Keratinocyte (primary cell): ENCODE measurements at regions not wholly inside any gene's neighbourhood (a gene's known extent, or its start where the extent isn't known, plus 50 kb on each side); places are given as distances from the start of the nearest gene placed in this dataset.

ENCODE experiments used
- DNase-seq: peaks from one replicate; pipeline ENCODE4 v3.0.0-alpha.2; 2011; ENCODE audit warnings: low read depth, missing footprints, low spot score
- FAIRE-seq: peaks from 2 replicates; lab custom pipeline; 2011; peaks lifted over from hg19 to GRCh38; lab: Jason Lieb, UNC
- H2AFZ ChIP-seq: 2 replicates; pipeline ENCODE4 v1.6.0; 2012; ENCODE audit warnings: low read length, control low read depth, inconsistent platforms; ENCODE audit not compliant: control insufficient read depth
- H3K27ac ChIP-seq: 2 replicates; pipeline ENCODE4 v1.5.1; 2011; ENCODE audit warnings: low read length; ENCODE audit not compliant: control insufficient read depth, insufficient read depth
- H3K27me3 ChIP-seq: 3 replicates; pipeline ENCODE4 v1.6.0; 2011; ENCODE audit warnings: low read length; ENCODE audit not compliant: control insufficient read depth, insufficient read depth; ENCODE audit errors: extremely low read depth
- H3K36me3 ChIP-seq, 2 experiments: 2 replicates in 1 of 2; 3 replicates in 1 of 2; pipeline ENCODE4 v1.5.1; 2011; ENCODE audit warnings: low read length in 2 of 2, mild to moderate bottlenecking in 1 of 2; ENCODE audit not compliant: control insufficient read depth in 2 of 2, insufficient read depth in 2 of 2; ENCODE audit errors: extremely low read depth in 1 of 2
- H3K4me1 ChIP-seq: 3 replicates; pipeline ENCODE4 v1.5.1; 2011; ENCODE audit warnings: low read length; ENCODE audit not compliant: control insufficient read depth, insufficient read depth; ENCODE audit errors: extremely low read depth
- H3K4me2 ChIP-seq: 3 replicates; pipeline ENCODE4 v1.6.0; 2011; ENCODE audit warnings: low read depth, low read length; ENCODE audit not compliant: control insufficient read depth, insufficient read depth; ENCODE audit errors: extremely low read depth
- H3K4me3 ChIP-seq, 3 experiments: fragments of 200-600 bp in 1 of 3; sonication (generic) in 1 of 3; 2 replicates in 2 of 3; 3 replicates in 1 of 3; pipeline ENCODE4 v1.5.1; 2011 to 2016; ENCODE audit warnings: low read length in 3 of 3, mild to moderate bottlenecking in 3 of 3, control low read depth in 2 of 3, inconsistent platforms in 1 of 3, low read depth in 1 of 3, mixed read lengths in 1 of 3, mixed run types in 1 of 3, moderate library complexity in 1 of 3; ENCODE audit not compliant: control insufficient read depth in 2 of 3, insufficient read depth in 2 of 3; ENCODE audit errors: extremely low read depth in 1 of 3
- H3K79me2 ChIP-seq: 2 replicates; pipeline ENCODE4 v1.6.0; 2012; ENCODE audit warnings: low read length; ENCODE audit not compliant: control insufficient read depth, insufficient read depth
- H3K9ac ChIP-seq: 3 replicates; pipeline ENCODE4 v1.6.0; 2011; ENCODE audit warnings: low read length; ENCODE audit not compliant: control insufficient read depth, insufficient read depth; ENCODE audit errors: extremely low read depth
- H3K9me1 ChIP-seq: 3 replicates; pipeline ENCODE4 v1.6.0; 2011; ENCODE audit warnings: low read length; ENCODE audit not compliant: control insufficient read depth, insufficient read depth; ENCODE audit errors: extremely low read depth
- H3K9me3 ChIP-seq: 2 replicates; pipeline ENCODE4 v1.5.1; 2012; ENCODE audit warnings: low read depth, low read length; ENCODE audit not compliant: control insufficient read depth
- H4K20me1 ChIP-seq: 3 replicates; pipeline ENCODE4 v1.6.0; 2011; ENCODE audit warnings: low read length; ENCODE audit not compliant: control insufficient read depth, insufficient read depth; ENCODE audit errors: extremely low read depth
- CTCF ChIP-seq, 3 experiments: IDR thresholded peaks in 1 of 3; conservative IDR thresholded peaks in 1 of 3; optimal IDR thresholded peaks in 1 of 3; 2 replicates in 2 of 3; 3 replicates in 1 of 3; pipeline versions ENCODE3 to v1.5.1; 2011; ENCODE audit warnings: low read length in 3 of 3, mild to moderate bottlenecking in 3 of 3, moderate library complexity in 2 of 3, control low read depth in 1 of 3, inconsistent platforms in 1 of 3; ENCODE audit not compliant: insufficient read depth in 2 of 3; ENCODE audit errors: extremely low read depth in 1 of 3
- EZH2 ChIP-seq: IDR thresholded peaks from one replicate; pipeline ENCODE4 v1.6.1; 2012; ENCODE audit warnings: inconsistent platforms, mild to moderate bottlenecking, low read length, moderate library complexity
- dilution Hi-C: fragments of 300-500 bp; cut with MboI; formaldehyde crosslinking; loops from one replicate; pipeline ENCODE4 v1.7.0; 2020; ENCODE audit warnings: low sequenced_read_pairs; ENCODE audit not compliant: extremely low pct_ligation_motif_present

GRCh38 chr10:63720072-63720537 is 198.9 kb downstream of the REEP3 start:
- Histone ChIP-seq H4K20me1 (no peaks in the 10 kb centered on the region), H3K9me3 (no peaks in the 10 kb centered on the region), H2AFZ (no peak overlapping the region), H3K27ac (no peak overlapping the region), H3K27me3 (no peaks in the 10 kb centered on the region), H3K4me1 (peaks cover 14% of the 10 kb centered on the region), H3K4me2 (peak overlapping the region; percentile 35), H3K36me3 (no peaks in the 10 kb centered on the region), H3K9me1 (no peaks in the 10 kb centered on the region), H3K79me2 (no peaks in the 10 kb centered on the region), H3K4me3 (no peak overlapping the region), H3K9ac (no peak overlapping the region)
- dilution Hi-C loops: no loop called here
- FAIRE-seq (no peak), DNase-seq (no peak)
- TF ChIP-seq EZH2 (no peak), CTCF (optimal IDR thresholded peaks at IDR 0.05 in 1 of 3, IDR thresholded peaks at IDR 0.05 in 1 of 3, conservative IDR thresholded peaks at IDR 0.05 in 1 of 3; ENCODE audit: extremely low read depth in 1 of 3, insufficient read depth in 2 of 3, low read length in 3 of 3) (peak; percentile 67 to 87 (median 72))

DNA sequence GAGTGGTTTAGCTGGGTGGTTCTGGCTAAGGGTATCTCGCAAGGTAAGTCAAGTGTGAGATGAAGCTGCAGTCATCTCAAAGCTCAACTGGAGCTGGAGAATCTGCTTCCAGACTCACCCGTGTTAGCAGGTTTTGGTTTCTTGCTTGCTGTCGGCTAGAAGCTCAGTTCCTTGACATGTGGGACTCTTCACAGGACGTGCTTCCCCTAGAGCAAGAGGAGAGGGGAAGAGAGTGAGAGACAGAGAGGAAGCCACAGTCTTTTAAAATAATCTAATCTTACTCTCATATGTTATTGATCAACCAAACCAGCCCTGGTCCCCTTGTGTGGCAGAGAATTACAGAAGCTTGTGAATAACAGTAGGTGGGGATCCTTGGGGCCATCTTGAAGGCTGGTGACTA is 199.5 kb downstream of the REEP3 start:
- Histone ChIP-seq H3K79me2 (no peaks in the 10 kb centered on the region), H3K27me3 (no peaks in the 10 kb centered on the region), H3K9me3 (no peaks in the 10 kb centered on the region), H3K4me2 (no peak overlapping the region), H3K27ac (no peak overlapping the region), H4K20me1 (no peaks in the 10 kb centered on the region), H3K4me3 (no peak overlapping the region), H3K36me3 (no peaks in the 10 kb centered on the region), H2AFZ (peak overlapping the region; percentile 13), H3K9me1 (no peaks in the 10 kb centered on the region), H3K4me1 (peaks cover 14% of the 10 kb centered on the region), H3K9ac (no peak overlapping the region)
- DNase-seq (no peak), FAIRE-seq (no peak)
- TF ChIP-seq EZH2: no peak
- no peak for TF ChIP-seq CTCF (optimal IDR thresholded peaks at IDR 0.05 in 1 of 3, IDR thresholded peaks at IDR 0.05 in 1 of 3, conservative IDR thresholded peaks at IDR 0.05 in 1 of 3; ENCODE audit: extremely low read depth in 1 of 3, insufficient read depth in 2 of 3, low read length in 3 of 3)
- dilution Hi-C loops: no loop called here
